Prostate gland (tissue), 2 donors: ENCODE measurements at regions not wholly inside any gene's neighbourhood (a gene's known extent, or its start where the extent isn't known, plus 50 kb on each side); places are given as distances from the start of the nearest gene placed in this dataset.
"Not testable (repeated sequence)": the region's sequence is repeated elsewhere in the genome, so short reads cannot be mapped to it uniquely, and the experiment has no call there.

Source experiments
- DNase-seq: peaks from one replicate; pipeline ENCODE4 v3.0.0-alpha.2; 2019; ENCODE audit warnings: low spot score
- H3K27ac ChIP-seq, 2 donors: fragments of 200-600 bp; sonication (generic); 2 replicates each; pipeline ENCODE4 v1.5.1; 2017 to 2019
- H3K27me3 ChIP-seq: fragments of 200-600 bp; sonication (generic); replicated peaks from 2 replicates; pipeline ENCODE4 v1.5.1; 2019; ENCODE audit not compliant: insufficient read depth
- H3K36me3 ChIP-seq, 2 donors: fragments of 200-600 bp; sonication (generic); 1 replicate in 1 of 2; 2 replicates in 1 of 2; pipeline versions ENCODE4 v1.5.1 to v1.8.1; 2017 to 2019
- H3K4me1 ChIP-seq: fragments of 200-600 bp; sonication (generic); replicated peaks from 2 replicates; pipeline ENCODE4 v1.5.1; 2019
- H3K4me3 ChIP-seq, 2 donors: fragments of 200-600 bp; sonication (generic); 2 replicates each; pipeline ENCODE4 v1.5.1; 2017 to 2019
- H3K9me3 ChIP-seq: fragments of 200-600 bp; sonication (generic); 2 replicates; pipeline ENCODE4 v1.5.1; 2017
- POLR2A ChIP-seq: fragments of 450-650 bp; IDR thresholded peaks from one replicate; pipeline ENCODE4 v1.6.1; 2016; ENCODE audit warnings: antibody characterized with exemption, mild to moderate bottlenecking
- POLR2AphosphoS5 ChIP-seq: sonication (generic); formaldehyde crosslinking; IDR thresholded peaks from one replicate; pipeline ENCODE4 v1.6.1; 2017; ENCODE audit warnings: antibody characterized with exemption
- WGBS: methylation state at CpG from one replicate; pipeline ENCODE4 v1.1.5; 2018; 5-methylcytosine and 5-hydroxymethylcytosine counted together
- intact Hi-C: fragments of 100-400 bp; cut with DNase I; formaldehyde crosslinking; loops from one replicate; pipeline ENCODE4 v1.14.2; 2022
- TF ChIP-seq, protein P1 (sequence below), 4 experiments: fragments of 200-600 bp in 2 of 4; fragments of 450-650 bp in 2 of 4; sonication (generic) in 2 of 4; IDR thresholded peaks; 1 replicate in 3 of 4; 2 replicates in 1 of 4; pipeline ENCODE4 v1.5.1; 2016 to 2019; ENCODE audit warnings: antibody characterized with exemption in 4 of 4, mild to moderate bottlenecking in 2 of 4, moderate library complexity in 2 of 4

DNA sequence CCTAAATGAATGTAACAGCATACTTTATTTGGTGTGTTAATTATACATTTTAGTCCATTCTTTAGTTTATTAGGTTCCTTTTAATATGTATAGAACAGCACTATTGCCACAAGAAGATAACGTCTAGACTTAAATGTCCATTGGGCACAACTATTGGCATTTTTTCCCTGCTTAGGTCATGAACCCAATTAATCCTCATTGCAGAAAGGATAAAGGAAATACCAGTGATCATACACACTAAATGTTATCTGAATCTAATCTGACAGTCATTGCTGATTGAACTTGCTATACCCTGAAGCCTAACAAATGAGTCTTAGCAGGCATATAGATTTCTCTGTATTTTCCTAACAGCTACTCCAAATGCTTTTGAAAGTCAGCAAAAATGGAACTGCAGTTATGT is 2250.0 kb upstream of the AGA start:
- Histone ChIP-seq H3K27me3 (no peaks in the 10 kb centered on the region), H3K9me3 (no peaks in the 10 kb centered on the region), H3K4me1 (no peaks in the 10 kb centered on the region), H3K4me3 (no peak overlapping the region), H3K27ac (no peak overlapping the region), H3K36me3 (no peaks in the 10 kb centered on the region)
- intact Hi-C loops: no loop called here
- TF ChIP-seq, protein P1, sequence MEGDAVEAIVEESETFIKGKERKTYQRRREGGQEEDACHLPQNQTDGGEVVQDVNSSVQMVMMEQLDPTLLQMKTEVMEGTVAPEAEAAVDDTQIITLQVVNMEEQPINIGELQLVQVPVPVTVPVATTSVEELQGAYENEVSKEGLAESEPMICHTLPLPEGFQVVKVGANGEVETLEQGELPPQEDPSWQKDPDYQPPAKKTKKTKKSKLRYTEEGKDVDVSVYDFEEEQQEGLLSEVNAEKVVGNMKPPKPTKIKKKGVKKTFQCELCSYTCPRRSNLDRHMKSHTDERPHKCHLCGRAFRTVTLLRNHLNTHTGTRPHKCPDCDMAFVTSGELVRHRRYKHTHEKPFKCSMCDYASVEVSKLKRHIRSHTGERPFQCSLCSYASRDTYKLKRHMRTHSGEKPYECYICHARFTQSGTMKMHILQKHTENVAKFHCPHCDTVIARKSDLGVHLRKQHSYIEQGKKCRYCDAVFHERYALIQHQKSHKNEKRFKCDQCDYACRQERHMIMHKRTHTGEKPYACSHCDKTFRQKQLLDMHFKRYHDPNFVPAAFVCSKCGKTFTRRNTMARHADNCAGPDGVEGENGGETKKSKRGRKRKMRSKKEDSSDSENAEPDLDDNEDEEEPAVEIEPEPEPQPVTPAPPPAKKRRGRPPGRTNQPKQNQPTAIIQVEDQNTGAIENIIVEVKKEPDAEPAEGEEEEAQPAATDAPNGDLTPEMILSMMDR (IDR thresholded peaks at IDR 0.05): no peak
- TF ChIP-seq POLR2A: no peak
- no peak for TF ChIP-seq POLR2AphosphoS5
- WGBS: 13% methylated on average over 1 of the region's 1 CpG
- DNase-seq: no peak

GRCh38 chr4:179695175-179695574 is 2252.9 kb upstream of the AGA start:
- intact Hi-C loops: no loop called here
- DNase-seq: no peak
- TF ChIP-seq, protein P1 (IDR thresholded peaks at IDR 0.05): no peak
- TF ChIP-seq POLR2AphosphoS5 (no peak), POLR2A (no peak)
- no peak overlapping the region for H3K4me3 ChIP-seq
- no peaks in the 10 kb centered on the region for H3K4me1 ChIP-seq
- WGBS: 91% methylated on average over 5 of the region's 5 CpGs
- H3K36me3 ChIP-seq: no peaks in the 10 kb centered on the region
- H3K9me3 ChIP-seq: no peaks in the 10 kb centered on the region
- H3K27me3 ChIP-seq: no peaks in the 10 kb centered on the region
- no peak overlapping the region for H3K27ac ChIP-seq

DNA sequence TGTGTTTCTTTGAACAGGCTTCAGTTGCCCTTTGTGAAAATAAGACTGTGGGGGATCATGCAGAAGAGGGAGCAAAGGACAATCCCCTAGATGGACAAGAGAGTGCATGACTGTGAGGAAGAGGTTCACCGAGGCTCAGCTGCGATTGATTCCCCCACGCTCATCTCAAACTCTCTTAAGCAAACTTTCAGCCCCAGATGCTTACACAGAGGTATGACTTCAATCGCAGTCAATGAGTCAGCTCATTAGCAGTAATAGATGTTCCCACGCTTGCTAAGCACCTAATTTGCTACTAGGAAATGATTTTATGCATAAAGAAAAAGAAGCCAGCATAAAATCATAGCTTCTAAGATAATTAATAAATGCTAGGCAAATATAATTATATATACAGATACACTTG is 2256.1 kb upstream of the AGA start:
- H3K9me3 ChIP-seq: no peaks in the 10 kb centered on the region
- no peaks in the 10 kb centered on the region for H3K36me3 ChIP-seq
- H3K27me3 ChIP-seq: no peaks in the 10 kb centered on the region
- no peak for DNase-seq
- 73% methylated on average over 5 of the region's 5 CpGs for WGBS
- no peaks in the 10 kb centered on the region for H3K4me1 ChIP-seq
- TF ChIP-seq, protein P1 (IDR thresholded peaks at IDR 0.05): no peak
- TF ChIP-seq POLR2AphosphoS5 (no peak), POLR2A (no peak)
- intact Hi-C loops: no loop called here
- no peak overlapping the region for H3K4me3 ChIP-seq
- H3K27ac ChIP-seq: no peak overlapping the region

- DNase-seq: no peak
- Histone ChIP-seq H3K4me1 (no peaks in the 10 kb centered on the region), H3K9me3 (no peaks in the 10 kb centered on the region), H3K27me3 (no peaks in the 10 kb centered on the region), H3K36me3 (no peaks in the 10 kb centered on the region), H3K27ac (no peak overlapping the region), H3K4me3 (no peak overlapping the region)
- intact Hi-C loops: no loop called here
- TF ChIP-seq, protein P1 (IDR thresholded peaks at IDR 0.05): no peak
- TF ChIP-seq POLR2A: no peak
- TF ChIP-seq POLR2AphosphoS5: no peak
- WGBS: 45% methylated on average over 4 of the region's 4 CpGs
Measured at GRCh38 chr4:179709961-179710624, 2267.9 kb upstream of the AGA start.

DNA sequence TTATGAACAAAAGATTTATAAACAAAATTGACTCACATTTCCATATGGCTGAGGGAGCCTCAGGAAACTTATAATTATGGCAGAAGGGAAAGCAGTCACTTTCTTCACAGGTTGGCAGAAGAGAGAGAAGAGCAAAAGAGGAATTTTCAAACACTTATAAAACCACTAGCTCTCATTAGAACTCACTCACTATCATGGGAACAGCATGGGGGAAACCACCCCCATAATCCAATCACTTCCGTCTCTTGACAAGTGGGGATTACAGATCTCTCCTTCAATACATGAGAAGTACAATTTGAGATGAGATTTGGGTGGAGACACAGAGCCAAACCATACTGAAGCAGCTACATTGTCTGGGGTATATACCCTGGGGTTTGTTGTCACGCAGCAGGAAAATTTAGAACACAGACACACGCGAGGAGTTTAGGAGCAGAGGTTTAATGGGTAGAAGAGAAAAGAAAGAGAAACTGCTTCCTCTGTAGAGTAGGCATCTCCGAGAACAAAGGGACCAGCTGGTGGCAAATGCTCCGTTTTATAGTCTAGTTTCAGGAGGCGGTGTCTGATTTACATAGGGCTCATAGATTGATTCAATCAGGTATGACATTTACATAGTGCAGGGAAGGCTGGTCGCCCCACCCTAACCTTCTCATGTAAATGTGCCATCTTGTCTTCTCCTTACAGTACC is 2277.7 kb upstream of the AGA start:
- 94% methylated on average over 8 of the region's 8 CpGs for WGBS
- H3K9me3 ChIP-seq: no peaks in the 10 kb centered on the region
- no peak overlapping the region for H3K27ac ChIP-seq
- no peak for TF ChIP-seq POLR2AphosphoS5
- TF ChIP-seq, protein P1 (IDR thresholded peaks at IDR 0.05): no peak
- TF ChIP-seq POLR2A: no peak
- no peak overlapping the region for H3K4me3 ChIP-seq
- DNase-seq: no peak
- no peaks in the 10 kb centered on the region for H3K27me3 ChIP-seq
- H3K4me1 ChIP-seq: no peaks in the 10 kb centered on the region
- H3K36me3 ChIP-seq: no peaks in the 10 kb centered on the region
- intact Hi-C loops: no loop called here

DNA sequence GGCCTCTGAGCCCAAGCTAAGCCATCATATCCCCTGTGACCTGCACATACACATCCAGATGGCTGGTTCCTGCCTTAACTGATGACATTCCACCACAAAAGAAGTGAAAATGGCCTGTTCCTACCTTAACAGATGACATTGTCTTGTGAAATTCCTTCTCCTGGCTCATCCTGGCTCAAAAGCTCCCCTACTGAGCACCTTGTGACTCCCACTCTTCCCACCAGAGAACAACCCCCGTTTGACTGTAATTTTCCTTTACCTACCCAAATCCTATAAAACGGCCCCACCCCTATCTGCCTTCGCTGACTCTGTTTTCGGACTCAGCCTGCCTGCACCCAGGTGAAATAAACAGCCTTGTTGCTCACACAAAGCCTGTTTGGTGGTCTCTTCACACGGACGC is 2284.3 kb upstream of the AGA start:
- H3K4me3 ChIP-seq, H3K4me1 ChIP-seq, H3K27ac ChIP-seq, DNase-seq, intact Hi-C loops, H3K27me3 ChIP-seq, H3K9me3 ChIP-seq, H3K36me3 ChIP-seq: not testable (repeated sequence)
- WGBS: 70% methylated on average over 6 of the region's 6 CpGs
